ENCODE measurements at regions not wholly inside any gene's neighbourhood (a gene's known extent, or its start where the extent isn't known, plus 50 kb on each side); places are given as distances from the start of the nearest gene placed in this dataset.

GRCh38 chr10:30786131-30786530 lies 156.6 kb upstream of the LYZL2 start:
- Histone ChIP-seq H3K9ac (ENCODE audit: low read length) (no peak overlapping the region), H3K4me1 (ENCODE audit: low read length) (peaks cover 29% of the 10 kb centered on the region), H3K9me3 (replicated peaks; ENCODE audit: insufficient read depth, low read length) (no peaks in the 10 kb centered on the region), H3K4me2 (ENCODE audit: low read depth, low read length) (no peak overlapping the region), H4K20me1 (ENCODE audit: insufficient read depth, low read length) (no peaks in the 10 kb centered on the region), H3F3A (ENCODE audit: insufficient read depth, low read length) (peaks cover 23% of the 10 kb centered on the region), H3K9me2 (replicated peaks; ENCODE audit: insufficient read depth, low read length) (no peaks in the 10 kb centered on the region), H3K79me2 (ENCODE audit: low read length) (no peaks in the 10 kb centered on the region), H3K27ac (ENCODE audit: low read length) (no peak overlapping the region), H3K36me3 (replicated peaks; ENCODE audit: insufficient read depth, low read length) (no peaks in the 10 kb centered on the region), H3K27me3 (replicated peaks; ENCODE audit: insufficient read depth, low read length) (no peaks in the 10 kb centered on the region), H2AFZ (ENCODE audit: low read length) (no peak overlapping the region), H3K4me3 (ENCODE audit: low read length) (no peak overlapping the region)
- no peak for TF ChIP-seq EZH2phosphoT487 (IDR thresholded peaks at IDR 0.05; ENCODE audit: low read length)
- no peak for TF ChIP-seq CTCF (IDR thresholded peaks at IDR 0.05; ENCODE audit: low read length)
- TF ChIP-seq EZH2 (optimal IDR thresholded peaks at IDR 0.05; ENCODE audit: low read depth, low read length) = no peak
- no peak for DNase-seq

- Histone ChIP-seq H3K27ac (ENCODE audit: low read length) (no peak overlapping the region), H3K4me1 (ENCODE audit: low read length) (peaks cover 29% of the 10 kb centered on the region), H2AFZ (ENCODE audit: low read length) (peak overlapping the region; percentile 30; the same call in 1 of the 2 replicates), H3K36me3 (replicated peaks; ENCODE audit: insufficient read depth, low read length) (no peaks in the 10 kb centered on the region), H3K4me3 (ENCODE audit: low read length) (peak overlapping the region; percentile 52), H3K9me2 (replicated peaks; ENCODE audit: insufficient read depth, low read length) (no peaks in the 10 kb centered on the region), H3K4me2 (ENCODE audit: low read depth, low read length) (peak overlapping the region; percentile 97), H3K27me3 (replicated peaks; ENCODE audit: insufficient read depth, low read length) (no peaks in the 10 kb centered on the region), H3K9me3 (replicated peaks; ENCODE audit: insufficient read depth, low read length) (no peaks in the 10 kb centered on the region), H3K79me2 (ENCODE audit: low read length) (no peaks in the 10 kb centered on the region), H3K9ac (ENCODE audit: low read length) (peak overlapping the region; percentile 37; the same call in 1 of the 2 replicates), H3F3A (ENCODE audit: insufficient read depth, low read length) (peaks cover 23% of the 10 kb centered on the region), H4K20me1 (ENCODE audit: insufficient read depth, low read length) (no peaks in the 10 kb centered on the region)
- DNase-seq = peak; percentile 18
- TF ChIP-seq EZH2phosphoT487 (IDR thresholded peaks at IDR 0.05; ENCODE audit: low read length) (no peak), CTCF (IDR thresholded peaks at IDR 0.05; ENCODE audit: low read length) (no peak), EZH2 (optimal IDR thresholded peaks at IDR 0.05; ENCODE audit: low read depth, low read length) (no peak)
Measured at GRCh38 chr10:30784897-30785605, 155.5 kb upstream of the LYZL2 start.

- Histone ChIP-seq H3K27me3 (replicated peaks; ENCODE audit: insufficient read depth, low read length) (no peaks in the 10 kb centered on the region), H3K36me3 (replicated peaks; ENCODE audit: insufficient read depth, low read length) (no peaks in the 10 kb centered on the region), H3K4me1 (ENCODE audit: low read length) (peaks cover 29% of the 10 kb centered on the region), H3K27ac (ENCODE audit: low read length) (no peak overlapping the region), H3K9me3 (replicated peaks; ENCODE audit: insufficient read depth, low read length) (no peaks in the 10 kb centered on the region), H3K4me3 (ENCODE audit: low read length) (peak overlapping the region; percentile 52), H3K9ac (ENCODE audit: low read length) (peak overlapping the region; percentile 37; the same call in 1 of the 2 replicates), H2AFZ (ENCODE audit: low read length) (peak overlapping the region; percentile 30; the same call in 1 of the 2 replicates), H3K79me2 (ENCODE audit: low read length) (no peaks in the 10 kb centered on the region), H4K20me1 (ENCODE audit: insufficient read depth, low read length) (no peaks in the 10 kb centered on the region), H3F3A (ENCODE audit: insufficient read depth, low read length) (peaks cover 23% of the 10 kb centered on the region), H3K4me2 (ENCODE audit: low read depth, low read length) (peak overlapping the region; percentile 97), H3K9me2 (replicated peaks; ENCODE audit: insufficient read depth, low read length) (no peaks in the 10 kb centered on the region)
- peak; percentile 44 for DNase-seq
- TF ChIP-seq EZH2 (optimal IDR thresholded peaks at IDR 0.05; ENCODE audit: low read depth, low read length) (no peak), CTCF (IDR thresholded peaks at IDR 0.05; ENCODE audit: low read length) (no peak), EZH2phosphoT487 (IDR thresholded peaks at IDR 0.05; ENCODE audit: low read length) (no peak)
Measured at GRCh38 chr10:30784524-30784896, 155.0 kb upstream of the LYZL2 start.
